ENCODE measurements at regions not wholly inside any gene's neighbourhood (a gene's known extent, or its start where the extent isn't known, plus 50 kb on each side); places are given as distances from the start of the nearest gene placed in this dataset.

GRCh38 chr22:48945621-48946458 lies 881.8 kb downstream of the BRD1 start:
- TF ChIP-seq, protein P1, sequence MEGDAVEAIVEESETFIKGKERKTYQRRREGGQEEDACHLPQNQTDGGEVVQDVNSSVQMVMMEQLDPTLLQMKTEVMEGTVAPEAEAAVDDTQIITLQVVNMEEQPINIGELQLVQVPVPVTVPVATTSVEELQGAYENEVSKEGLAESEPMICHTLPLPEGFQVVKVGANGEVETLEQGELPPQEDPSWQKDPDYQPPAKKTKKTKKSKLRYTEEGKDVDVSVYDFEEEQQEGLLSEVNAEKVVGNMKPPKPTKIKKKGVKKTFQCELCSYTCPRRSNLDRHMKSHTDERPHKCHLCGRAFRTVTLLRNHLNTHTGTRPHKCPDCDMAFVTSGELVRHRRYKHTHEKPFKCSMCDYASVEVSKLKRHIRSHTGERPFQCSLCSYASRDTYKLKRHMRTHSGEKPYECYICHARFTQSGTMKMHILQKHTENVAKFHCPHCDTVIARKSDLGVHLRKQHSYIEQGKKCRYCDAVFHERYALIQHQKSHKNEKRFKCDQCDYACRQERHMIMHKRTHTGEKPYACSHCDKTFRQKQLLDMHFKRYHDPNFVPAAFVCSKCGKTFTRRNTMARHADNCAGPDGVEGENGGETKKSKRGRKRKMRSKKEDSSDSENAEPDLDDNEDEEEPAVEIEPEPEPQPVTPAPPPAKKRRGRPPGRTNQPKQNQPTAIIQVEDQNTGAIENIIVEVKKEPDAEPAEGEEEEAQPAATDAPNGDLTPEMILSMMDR (conservative IDR thresholded peaks at IDR 0.05; ENCODE audit: low read depth in 2 of 2), result no peak
- TF ChIP-seq, protein P2, sequence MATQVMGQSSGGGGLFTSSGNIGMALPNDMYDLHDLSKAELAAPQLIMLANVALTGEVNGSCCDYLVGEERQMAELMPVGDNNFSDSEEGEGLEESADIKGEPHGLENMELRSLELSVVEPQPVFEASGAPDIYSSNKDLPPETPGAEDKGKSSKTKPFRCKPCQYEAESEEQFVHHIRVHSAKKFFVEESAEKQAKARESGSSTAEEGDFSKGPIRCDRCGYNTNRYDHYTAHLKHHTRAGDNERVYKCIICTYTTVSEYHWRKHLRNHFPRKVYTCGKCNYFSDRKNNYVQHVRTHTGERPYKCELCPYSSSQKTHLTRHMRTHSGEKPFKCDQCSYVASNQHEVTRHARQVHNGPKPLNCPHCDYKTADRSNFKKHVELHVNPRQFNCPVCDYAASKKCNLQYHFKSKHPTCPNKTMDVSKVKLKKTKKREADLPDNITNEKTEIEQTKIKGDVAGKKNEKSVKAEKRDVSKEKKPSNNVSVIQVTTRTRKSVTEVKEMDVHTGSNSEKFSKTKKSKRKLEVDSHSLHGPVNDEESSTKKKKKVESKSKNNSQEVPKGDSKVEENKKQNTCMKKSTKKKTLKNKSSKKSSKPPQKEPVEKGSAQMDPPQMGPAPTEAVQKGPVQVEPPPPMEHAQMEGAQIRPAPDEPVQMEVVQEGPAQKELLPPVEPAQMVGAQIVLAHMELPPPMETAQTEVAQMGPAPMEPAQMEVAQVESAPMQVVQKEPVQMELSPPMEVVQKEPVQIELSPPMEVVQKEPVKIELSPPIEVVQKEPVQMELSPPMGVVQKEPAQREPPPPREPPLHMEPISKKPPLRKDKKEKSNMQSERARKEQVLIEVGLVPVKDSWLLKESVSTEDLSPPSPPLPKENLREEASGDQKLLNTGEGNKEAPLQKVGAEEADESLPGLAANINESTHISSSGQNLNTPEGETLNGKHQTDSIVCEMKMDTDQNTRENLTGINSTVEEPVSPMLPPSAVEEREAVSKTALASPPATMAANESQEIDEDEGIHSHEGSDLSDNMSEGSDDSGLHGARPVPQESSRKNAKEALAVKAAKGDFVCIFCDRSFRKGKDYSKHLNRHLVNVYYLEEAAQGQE (IDR thresholded peaks at IDR 0.05; ENCODE audit: unreplicated experiment), result no peak
- TF ChIP-seq EZH2 (IDR thresholded peaks at IDR 0.05; ENCODE audit: low read depth, unreplicated experiment) (no peak), JUNB (IDR thresholded peaks at IDR 0.05; ENCODE audit: unreplicated experiment) (no peak), EZH2phosphoT487 (IDR thresholded peaks at IDR 0.05; ENCODE audit: unreplicated experiment) (no peak), POLR2AphosphoS5 (IDR thresholded peaks at IDR 0.05; ENCODE audit: low read depth) (no peak)

Measured in GM23338 (cell line).